Neural progenitor cell (in vitro differentiated cells): ENCODE measurements at regions not wholly inside any gene's neighbourhood (a gene's known extent, or its start where the extent isn't known, plus 50 kb on each side); places are given as distances from the start of the nearest gene placed in this dataset.
A peak's percentile ranks its signal among the peaks of the same experiment; 100 is the strongest.

Source experiments
- DNase-seq: peaks from one replicate; pipeline ENCODE4 v3.0.0-alpha.2; 2016; ENCODE audit warnings: low spot score
- H2AFZ ChIP-seq: fragments of 200-600 bp; sonication (generic); replicated peaks from 2 replicates; pipeline ENCODE4 v1.6.1; 2016; ENCODE audit warnings: antibody characterized with exemption
- H3F3A ChIP-seq: fragments of 200-600 bp; sonication (generic); 2 replicates; pipeline ENCODE4 v1.6.1; 2016; ENCODE audit warnings: antibody characterized with exemption, low read depth
- H3K27ac ChIP-seq: fragments of 200-600 bp; sonication (generic); 2 replicates; pipeline ENCODE4 v1.5.1; 2016; ENCODE audit warnings: mild to moderate bottlenecking
- H3K27me3 ChIP-seq: fragments of 200-600 bp; sonication (generic); 2 replicates; pipeline ENCODE4 v1.6.1; 2016; ENCODE audit warnings: mild to moderate bottlenecking, moderate library complexity
- H3K36me3 ChIP-seq: fragments of 200-600 bp; sonication (generic); 2 replicates; pipeline ENCODE4 v1.5.1; 2016
- H3K4me1 ChIP-seq: fragments of 200-600 bp; sonication (generic); 2 replicates; pipeline ENCODE4 v1.6.1; 2016; ENCODE audit warnings: mixed run types
- H3K4me2 ChIP-seq: fragments of 200-600 bp; sonication (generic); 2 replicates; pipeline ENCODE4 v1.6.1; 2016
- H3K4me3 ChIP-seq: fragments of 200-600 bp; sonication (generic); 2 replicates; pipeline ENCODE4 v1.5.1; 2016
- H3K79me2 ChIP-seq: fragments of 200-600 bp; sonication (generic); 2 replicates; pipeline ENCODE4 v1.6.1; 2016; ENCODE audit warnings: low read depth
- H3K9ac ChIP-seq: fragments of 200-600 bp; sonication (generic); 2 replicates; pipeline ENCODE4 v1.6.1; 2016
- H3K9me3 ChIP-seq: fragments of 200-600 bp; sonication (generic); 2 replicates; pipeline ENCODE4 v1.5.1; 2016; ENCODE audit warnings: low read depth
- H4K20me1 ChIP-seq: fragments of 200-600 bp; sonication (generic); 2 replicates; pipeline ENCODE4 v1.6.1; 2016; ENCODE audit warnings: low read depth
- H3K27ac Mint-ChIP-seq: 3 replicates; pipeline ENCODE4 v1.8.0; 2021; ENCODE audit warnings: mixed read lengths
- H3K27me3 Mint-ChIP-seq: 2 replicates; pipeline ENCODE4 v1.8.0; 2022; ENCODE audit warnings: low read depth, mild to moderate bottlenecking, inconsistent platforms, moderate library complexity, mixed read lengths; ENCODE audit not compliant: insufficient read depth
- H3K36me3 Mint-ChIP-seq: 3 replicates; pipeline ENCODE4 v1.8.0; 2021; ENCODE audit warnings: mixed read lengths
- H3K4me1 Mint-ChIP-seq: 3 replicates; pipeline ENCODE4 v1.8.0; 2021; ENCODE audit warnings: mixed read lengths
- H3K4me3 Mint-ChIP-seq: 3 replicates; pipeline ENCODE4 v1.8.0; 2021; ENCODE audit warnings: mild to moderate bottlenecking, moderate library complexity, mixed read lengths
- H3K9me3 Mint-ChIP-seq: 3 replicates; pipeline ENCODE4 v1.8.0; 2020; ENCODE audit warnings: mixed read lengths
- CTCF ChIP-seq: fragments of 200-600 bp; sonication (generic); IDR thresholded peaks from 2 replicates; pipeline ENCODE4 v1.5.1; 2017; ENCODE audit warnings: antibody characterized with exemption, mild to moderate bottlenecking
- EZH2 ChIP-seq: fragments of 200-600 bp; sonication (generic); IDR thresholded peaks from 2 replicates; pipeline ENCODE4 v1.6.1; 2017; ENCODE audit warnings: antibody characterized with exemption, mild to moderate bottlenecking, moderate library complexity
- EZH2phosphoT487 ChIP-seq: fragments of 200-600 bp; sonication (generic); IDR thresholded peaks from 2 replicates; pipeline ENCODE4 v1.6.1; 2017; ENCODE audit warnings: antibody characterized with exemption

GRCh38 chr13:54241719-54242118 lies 1213.1 kb downstream of the OLFM4 start:
- no peaks in the 10 kb centered on the region for H3K36me3 ChIP-seq
- DNase-seq: no peak
- no peak overlapping the region for H3K27ac ChIP-seq
- H3K4me3 Mint-ChIP-seq: no peak overlapping the region
- no peaks in the 10 kb centered on the region for H3K9me3 Mint-ChIP-seq
- no peak overlapping the region for H3K9ac ChIP-seq
- no peaks in the 10 kb centered on the region for H3K36me3 Mint-ChIP-seq
- H4K20me1 ChIP-seq: no peaks in the 10 kb centered on the region
- peak overlapping the region; percentile 59 for H2AFZ ChIP-seq
- no peaks in the 10 kb centered on the region for H3K27me3 Mint-ChIP-seq
- H3K4me2 ChIP-seq: no peak overlapping the region
- no peaks in the 10 kb centered on the region for H3K4me1 ChIP-seq
- H3K9me3 ChIP-seq: no peaks in the 10 kb centered on the region
- no peaks in the 10 kb centered on the region for H3F3A ChIP-seq
- H3K4me3 ChIP-seq: no peak overlapping the region
- no peak for TF ChIP-seq EZH2phosphoT487
- TF ChIP-seq EZH2: no peak
- TF ChIP-seq CTCF: no peak
- no peaks in the 10 kb centered on the region for H3K79me2 ChIP-seq
- peaks cover 10% of the 10 kb centered on the region for H3K4me1 Mint-ChIP-seq
- H3K27me3 ChIP-seq: no peaks in the 10 kb centered on the region
- no peak overlapping the region for H3K27ac Mint-ChIP-seq

GRCh38 chr13:54248306-54248705 lies 1219.7 kb downstream of the OLFM4 start:
- TF ChIP-seq CTCF: no peak
- no peak for TF ChIP-seq EZH2phosphoT487
- no peak for TF ChIP-seq EZH2
- no peaks in the 10 kb centered on the region for H3K27me3 Mint-ChIP-seq

GRCh38 chr13:54261856-54262255 lies 1233.2 kb downstream of the OLFM4 start:
- no peaks in the 10 kb centered on the region for H3K4me1 Mint-ChIP-seq
- H3F3A ChIP-seq: peaks cover 11% of the 10 kb centered on the region
- H4K20me1 ChIP-seq: no peaks in the 10 kb centered on the region
- peaks cover 5% of the 10 kb centered on the region for H3K4me1 ChIP-seq
- no peaks in the 10 kb centered on the region for H3K27me3 ChIP-seq
- TF ChIP-seq CTCF: no peak
- TF ChIP-seq EZH2: no peak
- TF ChIP-seq EZH2phosphoT487: no peak
- H3K9ac ChIP-seq: no peak overlapping the region
- no peak overlapping the region for H3K4me2 ChIP-seq
- no peaks in the 10 kb centered on the region for H3K9me3 ChIP-seq
- no peak for DNase-seq
- H3K4me3 Mint-ChIP-seq: no peak overlapping the region
- H3K27ac Mint-ChIP-seq: no peak overlapping the region
- H3K36me3 Mint-ChIP-seq: no peaks in the 10 kb centered on the region
- peaks cover 7% of the 10 kb centered on the region for H3K36me3 ChIP-seq
- no peaks in the 10 kb centered on the region for H3K27me3 Mint-ChIP-seq
- H3K9me3 Mint-ChIP-seq: peaks cover 3% of the 10 kb centered on the region
- no peaks in the 10 kb centered on the region for H3K79me2 ChIP-seq
- no peak overlapping the region for H3K27ac ChIP-seq
- H2AFZ ChIP-seq: peak overlapping the region; percentile 4
- H3K4me3 ChIP-seq: no peak overlapping the region

More at GRCh38 chr13:54248306-54248705, 1219.7 kb downstream of the OLFM4 start:
- H3K36me3 ChIP-seq: no peaks in the 10 kb centered on the region
- H3K9me3 ChIP-seq: no peaks in the 10 kb centered on the region
- no peaks in the 10 kb centered on the region for H3F3A ChIP-seq
- H3K4me3 Mint-ChIP-seq: no peak overlapping the region
- no peaks in the 10 kb centered on the region for H4K20me1 ChIP-seq
- H3K4me1 ChIP-seq: no peaks in the 10 kb centered on the region
- no peak overlapping the region for H3K4me2 ChIP-seq
- no peaks in the 10 kb centered on the region for H3K27me3 ChIP-seq
- peaks cover 6% of the 10 kb centered on the region for H3K9me3 Mint-ChIP-seq
- H3K4me1 Mint-ChIP-seq: peaks cover 6% of the 10 kb centered on the region
- no peaks in the 10 kb centered on the region for H3K79me2 ChIP-seq
- H3K27ac Mint-ChIP-seq: no peak overlapping the region
- no peak overlapping the region for H3K27ac ChIP-seq
- H3K9ac ChIP-seq: no peak overlapping the region
- no peak for DNase-seq
- H3K36me3 Mint-ChIP-seq: no peaks in the 10 kb centered on the region
- H3K4me3 ChIP-seq: no peak overlapping the region
- H2AFZ ChIP-seq: no peak overlapping the region
